Activated T-cell treated with anti-CD3 and anti-CD28 coated beads, Interleukin-2, amount 50 U/mL, for 24 hours (primary cell): ENCODE measurements at regions not wholly inside any gene's neighbourhood (a gene's known extent, or its start where the extent isn't known, plus 50 kb on each side); places are given as distances from the start of the nearest gene placed in this dataset.

Experiments
- DNase-seq: peaks from one replicate; pipeline ENCODE4 v3.0.0-alpha.2; 2020
- H3K27ac Mint-ChIP-seq: 2 replicates; pipeline ENCODE4 v1.8.0; 2020; ENCODE audit warnings: mild to moderate bottlenecking, mixed read lengths
- H3K27me3 Mint-ChIP-seq: 2 replicates; pipeline ENCODE4 v1.8.0; 2020; ENCODE audit warnings: mixed read lengths
- H3K36me3 Mint-ChIP-seq: 2 replicates; pipeline ENCODE4 v1.8.0; 2020; ENCODE audit warnings: low read depth, mixed read lengths
- H3K4me1 Mint-ChIP-seq: 2 replicates; pipeline ENCODE4 v1.8.0; 2020; ENCODE audit warnings: low read depth, mixed read lengths
- H3K4me3 Mint-ChIP-seq: 2 replicates; pipeline ENCODE4 v1.8.0; 2020; ENCODE audit warnings: mild to moderate bottlenecking, moderate library complexity, mixed read lengths
- H3K9me3 Mint-ChIP-seq: 2 replicates; pipeline ENCODE4 v1.8.0; 2020; ENCODE audit warnings: mixed read lengths

- Mint-ChIP-seq H3K9me3 (peaks cover 8% of the 10 kb centered on the region), H3K27me3 (no peaks in the 10 kb centered on the region), H3K4me3 (no peak overlapping the region), H3K4me1 (no peaks in the 10 kb centered on the region), H3K27ac (no peak overlapping the region), H3K36me3 (no peaks in the 10 kb centered on the region)
- no peak for DNase-seq
These were observed 972.2 kb downstream of the OTOL1 start for GRCh38 chr3:162468791-162469190.

GRCh38 chr3:162487138-162487537, 990.5 kb downstream of the OTOL1 start:
- no peak overlapping the region for H3K27ac Mint-ChIP-seq
- no peaks in the 10 kb centered on the region for H3K36me3 Mint-ChIP-seq
- H3K4me3 Mint-ChIP-seq, result no peak overlapping the region
- H3K9me3 Mint-ChIP-seq, result peaks cover 5% of the 10 kb centered on the region
- no peak for DNase-seq
- H3K4me1 Mint-ChIP-seq, result no peaks in the 10 kb centered on the region
- no peaks in the 10 kb centered on the region for H3K27me3 Mint-ChIP-seq

- no peaks in the 10 kb centered on the region for H3K4me1 Mint-ChIP-seq
- H3K36me3 Mint-ChIP-seq, result no peaks in the 10 kb centered on the region
- no peaks in the 10 kb centered on the region for H3K27me3 Mint-ChIP-seq
- no peak for DNase-seq
- no peak overlapping the region for H3K27ac Mint-ChIP-seq
- H3K9me3 Mint-ChIP-seq, result peaks cover 8% of the 10 kb centered on the region
- H3K4me3 Mint-ChIP-seq, result no peak overlapping the region
These were observed 993.2 kb downstream of the OTOL1 start for GRCh38 chr3:162489853-162490252.

GRCh38 chr3:162491952-162492351, 995.3 kb downstream of the OTOL1 start:
- no peak overlapping the region for H3K27ac Mint-ChIP-seq
- no peaks in the 10 kb centered on the region for H3K27me3 Mint-ChIP-seq

GRCh38 chr3:162492446-162493081, 996.0 kb downstream of the OTOL1 start:
- H3K27me3 Mint-ChIP-seq, result no peaks in the 10 kb centered on the region
- peaks cover 13% of the 10 kb centered on the region for H3K9me3 Mint-ChIP-seq

More at GRCh38 chr3:162491952-162492351, 995.3 kb downstream of the OTOL1 start:
- Mint-ChIP-seq H3K9me3 (peaks cover 12% of the 10 kb centered on the region), H3K36me3 (no peaks in the 10 kb centered on the region), H3K4me3 (no peak overlapping the region), H3K4me1 (no peaks in the 10 kb centered on the region)
- DNase-seq, result no peak

GRCh38 chr3:162498626-162499025, 1002.0 kb downstream of the OTOL1 start:
- peaks cover 15% of the 10 kb centered on the region for H3K9me3 Mint-ChIP-seq
- H3K27me3 Mint-ChIP-seq, result no peaks in the 10 kb centered on the region
- H3K27ac Mint-ChIP-seq, result no peak overlapping the region
- H3K36me3 Mint-ChIP-seq, result no peaks in the 10 kb centered on the region
- no peaks in the 10 kb centered on the region for H3K4me1 Mint-ChIP-seq
- DNase-seq, result no peak
- no peak overlapping the region for H3K4me3 Mint-ChIP-seq

More at GRCh38 chr3:162492446-162493081, 996.0 kb downstream of the OTOL1 start:
- no peak for DNase-seq
- Mint-ChIP-seq H3K4me3 (no peak overlapping the region), H3K27ac (no peak overlapping the region), H3K36me3 (no peaks in the 10 kb centered on the region), H3K4me1 (no peaks in the 10 kb centered on the region)

- Mint-ChIP-seq H3K27ac (no peak overlapping the region), H3K9me3 (peaks cover 16% of the 10 kb centered on the region), H3K27me3 (no peaks in the 10 kb centered on the region), H3K36me3 (no peaks in the 10 kb centered on the region), H3K4me3 (no peak overlapping the region), H3K4me1 (no peaks in the 10 kb centered on the region)
- DNase-seq, result no peak
These were observed 1010.8 kb downstream of the OTOL1 start for GRCh38 chr3:162507397-162507796.

GRCh38 chr3:162512488-162512887, 1015.9 kb downstream of the OTOL1 start:
- H3K27ac Mint-ChIP-seq, result no peak overlapping the region
- H3K9me3 Mint-ChIP-seq, result peaks cover 13% of the 10 kb centered on the region
- no peaks in the 10 kb centered on the region for H3K27me3 Mint-ChIP-seq
- no peaks in the 10 kb centered on the region for H3K4me1 Mint-ChIP-seq
- DNase-seq, result no peak
- H3K36me3 Mint-ChIP-seq, result no peaks in the 10 kb centered on the region
- H3K4me3 Mint-ChIP-seq, result no peak overlapping the region

GRCh38 chr3:162517110-162517509, 1020.5 kb downstream of the OTOL1 start:
- DNase-seq, result no peak
- H3K27ac Mint-ChIP-seq, result no peak overlapping the region
- H3K4me1 Mint-ChIP-seq, result no peaks in the 10 kb centered on the region
- H3K4me3 Mint-ChIP-seq, result no peak overlapping the region
- H3K36me3 Mint-ChIP-seq, result no peaks in the 10 kb centered on the region
- H3K9me3 Mint-ChIP-seq, result peaks cover 3% of the 10 kb centered on the region
- no peaks in the 10 kb centered on the region for H3K27me3 Mint-ChIP-seq

GRCh38 chr3:162521669-162522068, 1025.1 kb downstream of the OTOL1 start:
- DNase-seq, result no peak
- Mint-ChIP-seq H3K27me3 (no peaks in the 10 kb centered on the region), H3K4me1 (no peaks in the 10 kb centered on the region), H3K4me3 (no peak overlapping the region), H3K27ac (no peak overlapping the region), H3K9me3 (no peaks in the 10 kb centered on the region), H3K36me3 (no peaks in the 10 kb centered on the region)

GRCh38 chr3:162525066-162525742, 1028.6 kb downstream of the OTOL1 start:
- Mint-ChIP-seq H3K27ac (no peak overlapping the region), H3K36me3 (no peaks in the 10 kb centered on the region), H3K4me3 (no peak overlapping the region), H3K4me1 (no peaks in the 10 kb centered on the region), H3K9me3 (peaks cover 2% of the 10 kb centered on the region), H3K27me3 (no peaks in the 10 kb centered on the region)
- no peak for DNase-seq

- no peaks in the 10 kb centered on the region for H3K27me3 Mint-ChIP-seq
- no peak overlapping the region for H3K4me3 Mint-ChIP-seq
- no peaks in the 10 kb centered on the region for H3K36me3 Mint-ChIP-seq
- no peak for DNase-seq
- peaks cover 4% of the 10 kb centered on the region for H3K9me3 Mint-ChIP-seq
- no peak overlapping the region for H3K27ac Mint-ChIP-seq
- H3K4me1 Mint-ChIP-seq, result no peaks in the 10 kb centered on the region
These were observed 1029.2 kb downstream of the OTOL1 start for GRCh38 chr3:162525771-162526170.

GRCh38 chr3:162534431-162534830, 1037.8 kb downstream of the OTOL1 start:
- Mint-ChIP-seq H3K4me3 (no peak overlapping the region), H3K36me3 (no peaks in the 10 kb centered on the region), H3K27ac (no peak overlapping the region), H3K27me3 (no peaks in the 10 kb centered on the region), H3K4me1 (no peaks in the 10 kb centered on the region), H3K9me3 (peaks cover 8% of the 10 kb centered on the region)
- no peak for DNase-seq

- Mint-ChIP-seq H3K36me3 (no peaks in the 10 kb centered on the region), H3K27me3 (no peaks in the 10 kb centered on the region), H3K4me1 (no peaks in the 10 kb centered on the region), H3K27ac (no peak overlapping the region), H3K9me3 (peaks cover 4% of the 10 kb centered on the region), H3K4me3 (no peak overlapping the region)
- DNase-seq, result no peak
These were observed 1041.9 kb downstream of the OTOL1 start for GRCh38 chr3:162538491-162538890.

GRCh38 chr3:162538906-162539305, 1042.3 kb downstream of the OTOL1 start:
- no peaks in the 10 kb centered on the region for H3K36me3 Mint-ChIP-seq
- DNase-seq, result no peak
- no peak overlapping the region for H3K4me3 Mint-ChIP-seq
- H3K9me3 Mint-ChIP-seq, result peaks cover 4% of the 10 kb centered on the region
- no peak overlapping the region for H3K27ac Mint-ChIP-seq
- H3K4me1 Mint-ChIP-seq, result no peaks in the 10 kb centered on the region
- H3K27me3 Mint-ChIP-seq, result no peaks in the 10 kb centered on the region
